GM12891 (cell line): ENCODE measurements at regions not wholly inside any gene's neighbourhood (a gene's known extent, or its start where the extent isn't known, plus 50 kb on each side); places are given as distances from the start of the nearest gene placed in this dataset.
"Not testable (repeated sequence)": the region's sequence is repeated elsewhere in the genome, so short reads cannot be mapped to it uniquely, and the experiment has no call there.

Experiments
- SPI1 ChIP-seq: IDR thresholded peaks from 2 replicates; pipeline ENCODE4 v1.6.1; 2011; ENCODE audit warnings: low read depth, low read length, control low read depth
- TAF1 ChIP-seq: IDR thresholded peaks from 2 replicates; pipeline ENCODE4 v1.6.1; 2011; ENCODE audit warnings: low read depth, low read length, control low read depth

- not testable (repeated sequence) for TF ChIP-seq TAF1, SPI1
These were observed 205.6 kb downstream of the HIBADH start for GRCh38 chr7:27457120-27457519.
